Lower leg skin (tissue), 3 donors: ENCODE measurements at regions not wholly inside any gene's neighbourhood (a gene's known extent, or its start where the extent isn't known, plus 50 kb on each side); places are given as distances from the start of the nearest gene placed in this dataset.

Experiments used
- POLR2A ChIP-seq, 2 donors: fragments of 450-650 bp; IDR thresholded peaks; one replicate each; pipeline ENCODE4 v1.6.1; 2016 to 2017; ENCODE audit warnings: antibody characterized with exemption in 2 of 2, mild to moderate bottlenecking in 1 of 2, moderate library complexity in 1 of 2
- TF ChIP-seq, protein P1 (sequence below), 3 donors: fragments of 450-650 bp; IDR thresholded peaks; one replicate each; pipeline ENCODE4 v1.5.1; 2016; ENCODE audit warnings: antibody characterized with exemption in 3 of 3, mild to moderate bottlenecking in 3 of 3, moderate library complexity in 2 of 3

DNA sequence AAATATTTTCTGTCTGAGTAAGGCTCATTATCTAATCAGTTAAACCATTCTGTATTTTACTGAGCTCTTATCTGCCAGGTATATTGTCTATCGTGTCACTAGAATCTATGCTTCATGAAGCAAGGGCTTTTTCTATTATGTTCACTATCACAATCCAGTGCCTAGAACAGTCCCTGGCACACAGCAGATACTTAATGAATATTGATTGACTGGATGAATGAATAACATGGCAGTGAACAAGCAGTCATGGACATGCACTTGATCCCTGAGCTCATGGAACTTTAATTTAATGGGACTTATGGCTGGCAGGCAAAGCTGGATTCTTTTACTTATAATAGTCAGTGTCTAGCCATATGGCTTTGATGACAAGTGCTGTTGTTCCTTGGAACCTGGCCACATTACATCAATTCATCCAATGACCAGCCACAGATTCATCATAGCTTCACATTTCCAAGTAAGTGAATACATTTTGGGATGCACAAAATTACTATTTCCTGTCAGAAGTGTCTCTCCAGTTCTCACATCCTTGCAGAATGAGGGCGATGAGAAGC lies 214.8 kb downstream of the COG6 start:
- TF ChIP-seq POLR2A (IDR thresholded peaks at IDR 0.05), result no peak
- TF ChIP-seq, protein P1, sequence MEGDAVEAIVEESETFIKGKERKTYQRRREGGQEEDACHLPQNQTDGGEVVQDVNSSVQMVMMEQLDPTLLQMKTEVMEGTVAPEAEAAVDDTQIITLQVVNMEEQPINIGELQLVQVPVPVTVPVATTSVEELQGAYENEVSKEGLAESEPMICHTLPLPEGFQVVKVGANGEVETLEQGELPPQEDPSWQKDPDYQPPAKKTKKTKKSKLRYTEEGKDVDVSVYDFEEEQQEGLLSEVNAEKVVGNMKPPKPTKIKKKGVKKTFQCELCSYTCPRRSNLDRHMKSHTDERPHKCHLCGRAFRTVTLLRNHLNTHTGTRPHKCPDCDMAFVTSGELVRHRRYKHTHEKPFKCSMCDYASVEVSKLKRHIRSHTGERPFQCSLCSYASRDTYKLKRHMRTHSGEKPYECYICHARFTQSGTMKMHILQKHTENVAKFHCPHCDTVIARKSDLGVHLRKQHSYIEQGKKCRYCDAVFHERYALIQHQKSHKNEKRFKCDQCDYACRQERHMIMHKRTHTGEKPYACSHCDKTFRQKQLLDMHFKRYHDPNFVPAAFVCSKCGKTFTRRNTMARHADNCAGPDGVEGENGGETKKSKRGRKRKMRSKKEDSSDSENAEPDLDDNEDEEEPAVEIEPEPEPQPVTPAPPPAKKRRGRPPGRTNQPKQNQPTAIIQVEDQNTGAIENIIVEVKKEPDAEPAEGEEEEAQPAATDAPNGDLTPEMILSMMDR (IDR thresholded peaks at IDR 0.05), result no peak
